ENCODE measurements at regions not wholly inside any gene's neighbourhood (a gene's known extent, or its start where the extent isn't known, plus 50 kb on each side); places are given as distances from the start of the nearest gene placed in this dataset.

DNA sequence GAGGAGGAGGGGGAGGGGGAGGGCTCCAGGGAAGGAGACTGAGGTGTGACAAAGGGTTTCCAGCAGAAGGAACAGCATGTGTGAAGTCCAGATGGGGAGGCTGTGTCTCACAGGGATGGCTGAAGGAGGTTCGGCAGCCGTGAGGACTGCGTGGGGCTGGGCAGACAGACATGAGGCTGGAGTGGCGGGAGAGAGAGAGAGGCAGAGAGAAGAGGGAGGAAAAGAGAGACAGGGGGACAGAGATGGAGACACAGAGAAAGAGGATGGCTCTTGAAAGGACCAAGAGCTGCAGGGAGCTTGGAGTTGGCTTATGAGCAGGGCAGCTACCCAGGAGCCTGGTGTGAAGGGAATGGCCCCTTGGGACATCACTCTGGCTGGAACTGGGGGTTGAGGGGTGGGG lies 138.9 kb upstream of the ASB18 start:
- TF ChIP-seq ZNF263 (CRISPR knock-in tag; IDR thresholded peaks at IDR 0.05) (no peak), ZNF343 (CRISPR knock-in tag; IDR thresholded peaks at IDR 0.05) (no peak), SKI (IDR thresholded peaks at IDR 0.05; ENCODE audit: partially characterized antibody) (no peak), ZNF780A (CRISPR knock-in tag; IDR thresholded peaks at IDR 0.05) (no peak), ZKSCAN1 (IDR thresholded peaks at IDR 0.05; ENCODE audit: low read length) (no peak), NFYB (CRISPR knock-in tag; IDR thresholded peaks at IDR 0.05) (no peak)
- TF ChIP-seq, protein P1, sequence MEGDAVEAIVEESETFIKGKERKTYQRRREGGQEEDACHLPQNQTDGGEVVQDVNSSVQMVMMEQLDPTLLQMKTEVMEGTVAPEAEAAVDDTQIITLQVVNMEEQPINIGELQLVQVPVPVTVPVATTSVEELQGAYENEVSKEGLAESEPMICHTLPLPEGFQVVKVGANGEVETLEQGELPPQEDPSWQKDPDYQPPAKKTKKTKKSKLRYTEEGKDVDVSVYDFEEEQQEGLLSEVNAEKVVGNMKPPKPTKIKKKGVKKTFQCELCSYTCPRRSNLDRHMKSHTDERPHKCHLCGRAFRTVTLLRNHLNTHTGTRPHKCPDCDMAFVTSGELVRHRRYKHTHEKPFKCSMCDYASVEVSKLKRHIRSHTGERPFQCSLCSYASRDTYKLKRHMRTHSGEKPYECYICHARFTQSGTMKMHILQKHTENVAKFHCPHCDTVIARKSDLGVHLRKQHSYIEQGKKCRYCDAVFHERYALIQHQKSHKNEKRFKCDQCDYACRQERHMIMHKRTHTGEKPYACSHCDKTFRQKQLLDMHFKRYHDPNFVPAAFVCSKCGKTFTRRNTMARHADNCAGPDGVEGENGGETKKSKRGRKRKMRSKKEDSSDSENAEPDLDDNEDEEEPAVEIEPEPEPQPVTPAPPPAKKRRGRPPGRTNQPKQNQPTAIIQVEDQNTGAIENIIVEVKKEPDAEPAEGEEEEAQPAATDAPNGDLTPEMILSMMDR (CRISPR knock-in tag; IDR thresholded peaks at IDR 0.05), result no peak
- TF ChIP-seq, protein P2, sequence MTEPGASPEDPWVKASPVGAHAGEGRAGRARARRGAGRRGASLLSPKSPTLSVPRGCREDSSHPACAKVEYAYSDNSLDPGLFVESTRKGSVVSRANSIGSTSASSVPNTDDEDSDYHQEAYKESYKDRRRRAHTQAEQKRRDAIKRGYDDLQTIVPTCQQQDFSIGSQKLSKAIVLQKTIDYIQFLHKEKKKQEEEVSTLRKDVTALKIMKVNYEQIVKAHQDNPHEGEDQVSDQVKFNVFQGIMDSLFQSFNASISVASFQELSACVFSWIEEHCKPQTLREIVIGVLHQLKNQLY (CRISPR knock-in tag; IDR thresholded peaks at IDR 0.05), result no peak
